ENCODE measurements at regions not wholly inside any gene's neighbourhood (a gene's known extent, or its start where the extent isn't known, plus 50 kb on each side); places are given as distances from the start of the nearest gene placed in this dataset.

- Histone ChIP-seq H3K4me1 (ENCODE audit: insufficient read depth, low read length, poor library complexity, severe bottlenecking) (no peaks in the 10 kb centered on the region), H3K9me3 (ENCODE audit: insufficient read depth, low read depth, low read length) (no peaks in the 10 kb centered on the region), H3K36me3 (ENCODE audit: insufficient read depth, low read length) (no peaks in the 10 kb centered on the region), H3K9ac (ENCODE audit: low read depth, low read length, poor library complexity, severe bottlenecking) (no peak overlapping the region), H3K27me3 (ENCODE audit: insufficient read depth, low read length, poor library complexity, severe bottlenecking) (no peaks in the 10 kb centered on the region), H3K4me3 (ENCODE audit: low read length, poor library complexity, severe bottlenecking) (no peak overlapping the region), H2AFZ (ENCODE audit: low read length) (no peak overlapping the region), H4K20me1 (ENCODE audit: insufficient read depth, low read length, poor library complexity, severe bottlenecking) (no peaks in the 10 kb centered on the region), H3F3A (ENCODE audit: low read depth) (no peaks in the 10 kb centered on the region), H3K4me2 (ENCODE audit: low read depth, low read length, poor library complexity, severe bottlenecking) (no peak overlapping the region), H3K79me2 (ENCODE audit: insufficient read depth, low read length) (no peaks in the 10 kb centered on the region), H3K9me2 (replicated peaks; ENCODE audit: low read depth, low read length) (no peaks in the 10 kb centered on the region)
- no peak for TF ChIP-seq EZH2phosphoT487 (IDR thresholded peaks at IDR 0.05; ENCODE audit: borderline replicate concordance)
- TF ChIP-seq, protein P1, sequence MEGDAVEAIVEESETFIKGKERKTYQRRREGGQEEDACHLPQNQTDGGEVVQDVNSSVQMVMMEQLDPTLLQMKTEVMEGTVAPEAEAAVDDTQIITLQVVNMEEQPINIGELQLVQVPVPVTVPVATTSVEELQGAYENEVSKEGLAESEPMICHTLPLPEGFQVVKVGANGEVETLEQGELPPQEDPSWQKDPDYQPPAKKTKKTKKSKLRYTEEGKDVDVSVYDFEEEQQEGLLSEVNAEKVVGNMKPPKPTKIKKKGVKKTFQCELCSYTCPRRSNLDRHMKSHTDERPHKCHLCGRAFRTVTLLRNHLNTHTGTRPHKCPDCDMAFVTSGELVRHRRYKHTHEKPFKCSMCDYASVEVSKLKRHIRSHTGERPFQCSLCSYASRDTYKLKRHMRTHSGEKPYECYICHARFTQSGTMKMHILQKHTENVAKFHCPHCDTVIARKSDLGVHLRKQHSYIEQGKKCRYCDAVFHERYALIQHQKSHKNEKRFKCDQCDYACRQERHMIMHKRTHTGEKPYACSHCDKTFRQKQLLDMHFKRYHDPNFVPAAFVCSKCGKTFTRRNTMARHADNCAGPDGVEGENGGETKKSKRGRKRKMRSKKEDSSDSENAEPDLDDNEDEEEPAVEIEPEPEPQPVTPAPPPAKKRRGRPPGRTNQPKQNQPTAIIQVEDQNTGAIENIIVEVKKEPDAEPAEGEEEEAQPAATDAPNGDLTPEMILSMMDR (conservative IDR thresholded peaks at IDR 0.05; ENCODE audit: low read length): no peak
These were observed 99.8 kb upstream of the PRMT6 start for GRCh38 chr1:106956721-106957120.

GRCh38 chr1:106957795-106958194 is 98.7 kb upstream of the PRMT6 start:
- H3K9ac ChIP-seq (ENCODE audit: low read depth, low read length, poor library complexity, severe bottlenecking): no peak overlapping the region
- H3K9me2 ChIP-seq (replicated peaks; ENCODE audit: low read depth, low read length): no peaks in the 10 kb centered on the region
- H3K36me3 ChIP-seq (ENCODE audit: insufficient read depth, low read length): no peaks in the 10 kb centered on the region
- no peaks in the 10 kb centered on the region for H3K79me2 ChIP-seq (ENCODE audit: insufficient read depth, low read length)
- no peak overlapping the region for H2AFZ ChIP-seq (ENCODE audit: low read length)
- H3K4me3 ChIP-seq (ENCODE audit: low read length, poor library complexity, severe bottlenecking): no peak overlapping the region
- H3K27me3 ChIP-seq (ENCODE audit: insufficient read depth, low read length, poor library complexity, severe bottlenecking): no peaks in the 10 kb centered on the region
- H4K20me1 ChIP-seq (ENCODE audit: insufficient read depth, low read length, poor library complexity, severe bottlenecking): no peaks in the 10 kb centered on the region
- H3K4me1 ChIP-seq (ENCODE audit: insufficient read depth, low read length, poor library complexity, severe bottlenecking): no peaks in the 10 kb centered on the region
- no peaks in the 10 kb centered on the region for H3F3A ChIP-seq (ENCODE audit: low read depth)
- TF ChIP-seq EZH2phosphoT487 (IDR thresholded peaks at IDR 0.05; ENCODE audit: borderline replicate concordance): no peak
- TF ChIP-seq, protein P1 (conservative IDR thresholded peaks at IDR 0.05; ENCODE audit: low read length): peak; percentile 39
- H3K4me2 ChIP-seq (ENCODE audit: low read depth, low read length, poor library complexity, severe bottlenecking): no peak overlapping the region
- H3K9me3 ChIP-seq (ENCODE audit: insufficient read depth, low read depth, low read length): no peaks in the 10 kb centered on the region

- Histone ChIP-seq H3K4me3 (ENCODE audit: low read length, poor library complexity, severe bottlenecking) (no peak overlapping the region), H3F3A (ENCODE audit: low read depth) (no peaks in the 10 kb centered on the region), H3K4me2 (ENCODE audit: low read depth, low read length, poor library complexity, severe bottlenecking) (no peak overlapping the region), H4K20me1 (ENCODE audit: insufficient read depth, low read length, poor library complexity, severe bottlenecking) (no peaks in the 10 kb centered on the region), H3K9me3 (ENCODE audit: insufficient read depth, low read depth, low read length) (no peaks in the 10 kb centered on the region), H3K9ac (ENCODE audit: low read depth, low read length, poor library complexity, severe bottlenecking) (no peak overlapping the region), H3K36me3 (ENCODE audit: insufficient read depth, low read length) (no peaks in the 10 kb centered on the region), H3K4me1 (ENCODE audit: insufficient read depth, low read length, poor library complexity, severe bottlenecking) (no peaks in the 10 kb centered on the region), H2AFZ (ENCODE audit: low read length) (no peak overlapping the region), H3K79me2 (ENCODE audit: insufficient read depth, low read length) (no peaks in the 10 kb centered on the region), H3K9me2 (replicated peaks; ENCODE audit: low read depth, low read length) (no peaks in the 10 kb centered on the region), H3K27me3 (ENCODE audit: insufficient read depth, low read length, poor library complexity, severe bottlenecking) (no peaks in the 10 kb centered on the region)
- TF ChIP-seq, protein P1 (conservative IDR thresholded peaks at IDR 0.05; ENCODE audit: low read length): no peak
- TF ChIP-seq EZH2phosphoT487 (IDR thresholded peaks at IDR 0.05; ENCODE audit: borderline replicate concordance): no peak
These were observed 96.1 kb upstream of the PRMT6 start for GRCh38 chr1:106960412-106960811.
